Panc1 (cell line): ENCODE measurements at regions not wholly inside any gene's neighbourhood (a gene's known extent, or its start where the extent isn't known, plus 50 kb on each side); places are given as distances from the start of the nearest gene placed in this dataset.
"Not testable (repeated sequence)": the region's sequence is repeated elsewhere in the genome, so short reads cannot be mapped to it uniquely, and the experiment has no call there.

Experiments used
- ATAC-seq: fragments of 200-7000 bp; cut with Tn5 transposase; 2 replicates; pipeline ENCODE4 v1.9.1; 2020; ENCODE audit warnings: mild to moderate bottlenecking, moderate library complexity
- BruUV-seq: library from RNA; stranded (reverse); fragments of 400-500 nt; replicated peaks from 2 replicates; lab custom pipeline; 2021; lab: Mats Ljungman, UMichigan
- CTCF ChIA-PET: fragments of 300-600 bp; sonication (Branson Sonifier 250); formaldehyde crosslinking; loops from one replicate; lab custom pipeline; 2022; ENCODE audit warnings: antibody characterized with exemption; lab: Charles Lee
- POLR2A ChIA-PET: fragments of 300-600 bp; sonication (Branson Sonifier 250); formaldehyde crosslinking; loops from one replicate; lab custom pipeline; 2022; ENCODE audit warnings: antibody characterized with exemption; lab: Charles Lee
- DNase-seq: peaks from one replicate; pipeline ENCODE4 v3.0.0-alpha.2; 2010; ENCODE audit warnings: low read depth, low spot score
- H3K27ac ChIP-seq: 2 replicates; pipeline ENCODE4 v1.5.1; 2011; ENCODE audit warnings: mild to moderate bottlenecking, low read length, inconsistent platforms
- H3K27me3 ChIP-seq: fragments of 200-500 bp; sonication (Bioruptor generic); 2 replicates; pipeline ENCODE4 v1.6.0; 2014; ENCODE audit warnings: low read length, inconsistent platforms; ENCODE audit not compliant: control insufficient read depth, insufficient read depth
- H3K36me3 ChIP-seq: fragments of 200-500 bp; sonication (Bioruptor generic); 2 replicates; pipeline ENCODE4 v1.5.1; 2014; ENCODE audit warnings: inconsistent platforms, mild to moderate bottlenecking, low read length, moderate library complexity; ENCODE audit not compliant: control insufficient read depth, insufficient read depth
- H3K4me1 ChIP-seq: 2 replicates; pipeline ENCODE4 v1.5.1; 2011; ENCODE audit warnings: inconsistent platforms, mild to moderate bottlenecking, low read length, moderate library complexity; ENCODE audit not compliant: control insufficient read depth, insufficient read depth
- H3K4me3 ChIP-seq, 2 experiments: 2 replicates each; pipeline ENCODE4 v1.5.1; 2011 to 2012; ENCODE audit warnings: low read depth in 2 of 2, low read length in 2 of 2, mild to moderate bottlenecking in 2 of 2, inconsistent platforms in 1 of 2, moderate library complexity in 1 of 2
- H3K9me3 ChIP-seq: fragments of 200-500 bp; sonication (Bioruptor generic); 2 replicates; pipeline ENCODE4 v1.5.1; 2014; ENCODE audit warnings: low read depth, mild to moderate bottlenecking, inconsistent platforms, low read length, moderate library complexity; ENCODE audit not compliant: control insufficient read depth, insufficient read depth
- POLR2AphosphoS5 ChIP-seq: IDR thresholded peaks from 2 replicates; pipeline ENCODE4 v1.6.1; 2012; ENCODE audit warnings: mild to moderate bottlenecking, low read depth, low read length, moderate library complexity
- SIN3A ChIP-seq: IDR thresholded peaks from 2 replicates; pipeline ENCODE4 v1.6.1; 2012; ENCODE audit warnings: low read depth, mild to moderate bottlenecking, low read length, moderate library complexity, borderline replicate concordance; ENCODE audit not compliant: insufficient read depth
- TCF7L2 ChIP-seq: IDR thresholded peaks from 2 replicates; pipeline ENCODE4 v1.6.1; 2011; ENCODE audit warnings: mild to moderate bottlenecking, low read depth, low read length, inconsistent platforms
- in situ Hi-C: cut with HindIII; loops from 2 replicates; pipeline ENCODE4 v1.10.0; 2016; ENCODE audit warnings: low sequenced_read_pairs, low pct_unique_long_range_greater_than_20kb
- intact Hi-C: fragments of 100-400 bp; cut with micrococcal nuclease; formaldehyde crosslinking; loops from one replicate; pipeline ENCODE4 v1.10.0; 2022; ENCODE audit not compliant: unreplicated experiment
- TF ChIP-seq, protein P1 (sequence below), 2 experiments: IDR thresholded peaks; 2 replicates each; pipeline ENCODE4 v1.6.1; 2011 to 2012; ENCODE audit warnings: low read depth in 2 of 2, control low read depth in 1 of 2, low read length in 1 of 2, mild to moderate bottlenecking in 1 of 2, moderate library complexity in 1 of 2; ENCODE audit not compliant: insufficient read depth in 1 of 2
- TF ChIP-seq, protein P2 (sequence below): fragments of 450-650 bp; IDR thresholded peaks from 2 replicates; pipeline ENCODE4 v1.5.1; 2017; ENCODE audit warnings: mild to moderate bottlenecking

DNA sequence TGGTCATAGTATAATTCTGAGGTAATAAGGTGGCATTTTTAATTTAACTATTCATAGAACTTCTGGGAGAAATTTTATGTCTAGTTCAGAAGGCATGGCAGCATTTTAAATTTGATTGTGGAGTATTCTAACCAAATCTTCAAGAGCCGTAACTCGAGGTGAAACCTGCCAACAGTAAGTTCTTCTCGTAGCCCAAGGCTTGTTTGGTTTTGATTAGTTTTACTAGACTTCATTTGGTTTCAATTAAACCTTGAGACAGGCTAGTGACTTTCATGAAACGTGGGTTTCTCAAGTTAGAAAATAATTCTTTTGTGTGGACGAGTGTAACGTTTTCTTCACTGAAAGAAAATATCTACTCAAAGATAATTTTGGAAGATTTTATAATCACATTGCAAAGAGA, 395.5 kb downstream of the USP25 start:
- BruUV-seq, result no TSS peak
- POLR2A ChIA-PET, result no interaction called here
- in situ Hi-C loops, result no loop called here

DNA sequence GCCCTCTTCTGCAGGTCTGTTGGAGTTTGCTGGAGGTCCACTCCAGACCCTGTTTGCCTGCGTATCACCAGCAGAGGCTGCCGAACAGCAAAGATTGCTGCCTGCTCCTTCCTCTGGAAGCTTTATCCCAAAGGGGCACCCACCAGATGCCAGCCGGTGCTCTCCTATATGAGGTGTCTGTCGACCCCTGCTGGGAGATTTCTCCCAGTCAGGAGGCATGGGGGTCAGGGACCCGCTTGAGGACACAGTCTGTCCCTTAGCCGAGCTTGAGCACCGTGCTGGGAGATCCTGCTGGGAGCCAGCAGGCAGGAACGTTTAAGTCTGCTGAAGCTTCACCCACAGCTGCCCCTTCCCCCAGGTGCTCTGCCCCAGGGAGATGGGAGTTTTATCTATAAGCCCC, 402.7 kb downstream of the USP25 start:
- ATAC-seq, H3K36me3 ChIP-seq, DNase-seq, H3K27me3 ChIP-seq, BruUV-seq, in situ Hi-C loops, CTCF ChIA-PET, intact Hi-C loops, H3K9me3 ChIP-seq, H3K4me1 ChIP-seq, H3K27ac ChIP-seq, POLR2A ChIA-PET, H3K4me3 ChIP-seq: not testable (repeated sequence)

More for the DNA sequence above, 395.5 kb downstream of the USP25 start:
- Histone ChIP-seq H3K9me3 (no peaks in the 10 kb centered on the region), H3K4me3 (no peak overlapping the region), H3K27ac (no peak overlapping the region), H3K36me3 (no peaks in the 10 kb centered on the region), H3K4me1 (no peaks in the 10 kb centered on the region), H3K27me3 (no peaks in the 10 kb centered on the region)
- DNase-seq, result no peak
- CTCF ChIA-PET, result no interaction called here
- TF ChIP-seq, protein P1, sequence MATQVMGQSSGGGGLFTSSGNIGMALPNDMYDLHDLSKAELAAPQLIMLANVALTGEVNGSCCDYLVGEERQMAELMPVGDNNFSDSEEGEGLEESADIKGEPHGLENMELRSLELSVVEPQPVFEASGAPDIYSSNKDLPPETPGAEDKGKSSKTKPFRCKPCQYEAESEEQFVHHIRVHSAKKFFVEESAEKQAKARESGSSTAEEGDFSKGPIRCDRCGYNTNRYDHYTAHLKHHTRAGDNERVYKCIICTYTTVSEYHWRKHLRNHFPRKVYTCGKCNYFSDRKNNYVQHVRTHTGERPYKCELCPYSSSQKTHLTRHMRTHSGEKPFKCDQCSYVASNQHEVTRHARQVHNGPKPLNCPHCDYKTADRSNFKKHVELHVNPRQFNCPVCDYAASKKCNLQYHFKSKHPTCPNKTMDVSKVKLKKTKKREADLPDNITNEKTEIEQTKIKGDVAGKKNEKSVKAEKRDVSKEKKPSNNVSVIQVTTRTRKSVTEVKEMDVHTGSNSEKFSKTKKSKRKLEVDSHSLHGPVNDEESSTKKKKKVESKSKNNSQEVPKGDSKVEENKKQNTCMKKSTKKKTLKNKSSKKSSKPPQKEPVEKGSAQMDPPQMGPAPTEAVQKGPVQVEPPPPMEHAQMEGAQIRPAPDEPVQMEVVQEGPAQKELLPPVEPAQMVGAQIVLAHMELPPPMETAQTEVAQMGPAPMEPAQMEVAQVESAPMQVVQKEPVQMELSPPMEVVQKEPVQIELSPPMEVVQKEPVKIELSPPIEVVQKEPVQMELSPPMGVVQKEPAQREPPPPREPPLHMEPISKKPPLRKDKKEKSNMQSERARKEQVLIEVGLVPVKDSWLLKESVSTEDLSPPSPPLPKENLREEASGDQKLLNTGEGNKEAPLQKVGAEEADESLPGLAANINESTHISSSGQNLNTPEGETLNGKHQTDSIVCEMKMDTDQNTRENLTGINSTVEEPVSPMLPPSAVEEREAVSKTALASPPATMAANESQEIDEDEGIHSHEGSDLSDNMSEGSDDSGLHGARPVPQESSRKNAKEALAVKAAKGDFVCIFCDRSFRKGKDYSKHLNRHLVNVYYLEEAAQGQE (IDR thresholded peaks at IDR 0.05; ENCODE audit: insufficient read depth in 1 of 2, low read depth in 2 of 2, low read length in 1 of 2), result no peak
- TF ChIP-seq POLR2AphosphoS5 (no peak), TCF7L2 (no peak), SIN3A (no peak)
- TF ChIP-seq, protein P2, sequence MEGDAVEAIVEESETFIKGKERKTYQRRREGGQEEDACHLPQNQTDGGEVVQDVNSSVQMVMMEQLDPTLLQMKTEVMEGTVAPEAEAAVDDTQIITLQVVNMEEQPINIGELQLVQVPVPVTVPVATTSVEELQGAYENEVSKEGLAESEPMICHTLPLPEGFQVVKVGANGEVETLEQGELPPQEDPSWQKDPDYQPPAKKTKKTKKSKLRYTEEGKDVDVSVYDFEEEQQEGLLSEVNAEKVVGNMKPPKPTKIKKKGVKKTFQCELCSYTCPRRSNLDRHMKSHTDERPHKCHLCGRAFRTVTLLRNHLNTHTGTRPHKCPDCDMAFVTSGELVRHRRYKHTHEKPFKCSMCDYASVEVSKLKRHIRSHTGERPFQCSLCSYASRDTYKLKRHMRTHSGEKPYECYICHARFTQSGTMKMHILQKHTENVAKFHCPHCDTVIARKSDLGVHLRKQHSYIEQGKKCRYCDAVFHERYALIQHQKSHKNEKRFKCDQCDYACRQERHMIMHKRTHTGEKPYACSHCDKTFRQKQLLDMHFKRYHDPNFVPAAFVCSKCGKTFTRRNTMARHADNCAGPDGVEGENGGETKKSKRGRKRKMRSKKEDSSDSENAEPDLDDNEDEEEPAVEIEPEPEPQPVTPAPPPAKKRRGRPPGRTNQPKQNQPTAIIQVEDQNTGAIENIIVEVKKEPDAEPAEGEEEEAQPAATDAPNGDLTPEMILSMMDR, result no peak
- intact Hi-C loops, result no loop called here
- no peak for ATAC-seq

DNA sequence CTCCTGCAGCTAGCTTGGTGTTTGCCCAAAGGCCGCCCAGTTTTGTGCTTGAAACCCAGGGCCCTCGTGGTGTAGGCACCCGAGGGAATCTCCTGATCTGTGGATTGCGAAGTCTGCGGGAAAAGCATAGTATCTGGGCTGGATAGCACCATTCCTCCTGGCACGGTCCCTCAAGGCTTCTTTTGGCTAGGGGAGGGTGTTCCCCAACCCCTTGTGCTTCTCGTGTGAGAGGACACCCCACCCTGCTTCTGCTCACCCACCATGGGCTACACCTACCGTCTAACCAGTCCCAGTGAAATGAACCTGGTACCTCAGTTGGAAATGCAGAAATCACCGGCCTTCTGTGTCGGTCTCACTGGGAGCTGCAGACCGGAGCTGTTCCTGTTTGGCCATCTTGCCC, 403.5 kb downstream of the USP25 start:
- ATAC-seq, result no peak

More for the DNA sequence above, 403.5 kb downstream of the USP25 start:
- no TSS peak for BruUV-seq
- intact Hi-C loops, result no loop called here
- POLR2A ChIA-PET, result no interaction called here
- H3K4me3 ChIP-seq, result no peak overlapping the region
- H3K36me3 ChIP-seq, result no peaks in the 10 kb centered on the region
- no peak for DNase-seq
- CTCF ChIA-PET, result interaction anchor here (0.6 kb wide), 1 partner anchor 1269 kb away, joined by 3 read pairs; no protein-coding TSS in a partner anchor
- in situ Hi-C loops, result no loop called here
- H3K9me3 ChIP-seq, result no peaks in the 10 kb centered on the region
- TF ChIP-seq, protein P2, result no peak
- no peak for TF ChIP-seq POLR2AphosphoS5
- no peak for TF ChIP-seq TCF7L2
- TF ChIP-seq, protein P1 (IDR thresholded peaks at IDR 0.05; ENCODE audit: insufficient read depth in 1 of 2, low read depth in 2 of 2, low read length in 1 of 2), result no peak
- TF ChIP-seq SIN3A, result no peak
- H3K27me3 ChIP-seq, result no peaks in the 10 kb centered on the region
- H3K4me1 ChIP-seq, result no peaks in the 10 kb centered on the region
- no peak overlapping the region for H3K27ac ChIP-seq
